SK-N-MC (cell line): ENCODE measurements at regions not wholly inside any gene's neighbourhood (a gene's known extent, or its start where the extent isn't known, plus 50 kb on each side); places are given as distances from the start of the nearest gene placed in this dataset.

Experiments
- EZH2 ChIP-seq: fragments of 200-600 bp; sonication (generic); IDR thresholded peaks from one replicate; pipeline ENCODE4 v1.6.1; 2017; ENCODE audit warnings: antibody characterized with exemption
- POLR2AphosphoS5 ChIP-seq: IDR thresholded peaks from 2 replicates; pipeline ENCODE4 v1.6.1; 2012; ENCODE audit warnings: mild to moderate bottlenecking, low read depth, low read length, borderline replicate concordance

- TF ChIP-seq POLR2AphosphoS5 (no peak), EZH2 (no peak)
Observed at GRCh38 chr6:92545861-92546260, 873.5 kb downstream of the EPHA7 start.
